ENCODE measurements at regions not wholly inside any gene's neighbourhood (a gene's known extent, or its start where the extent isn't known, plus 50 kb on each side); places are given as distances from the start of the nearest gene placed in this dataset.

DNA sequence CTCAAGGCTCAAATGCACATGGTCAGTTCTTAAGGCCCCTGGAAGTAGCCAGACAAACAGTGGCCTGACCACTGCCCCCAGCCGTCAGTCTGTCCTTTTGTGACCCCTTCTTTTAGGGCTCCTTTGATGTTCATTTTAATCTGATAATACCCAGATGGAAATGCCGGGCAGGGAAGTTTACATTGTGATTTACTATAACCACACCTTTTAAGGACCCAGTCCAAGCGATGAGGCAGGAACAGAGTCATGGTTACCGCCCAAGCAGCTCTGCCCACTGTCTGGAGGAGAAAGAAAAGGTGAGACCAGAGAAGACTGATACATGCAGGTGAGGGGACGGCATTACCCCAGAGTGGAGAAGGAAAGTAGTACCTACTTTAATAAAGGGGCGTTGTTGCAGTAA is 110.6 kb downstream of the PLEKHG1 start:
- TF ChIP-seq, protein P1, sequence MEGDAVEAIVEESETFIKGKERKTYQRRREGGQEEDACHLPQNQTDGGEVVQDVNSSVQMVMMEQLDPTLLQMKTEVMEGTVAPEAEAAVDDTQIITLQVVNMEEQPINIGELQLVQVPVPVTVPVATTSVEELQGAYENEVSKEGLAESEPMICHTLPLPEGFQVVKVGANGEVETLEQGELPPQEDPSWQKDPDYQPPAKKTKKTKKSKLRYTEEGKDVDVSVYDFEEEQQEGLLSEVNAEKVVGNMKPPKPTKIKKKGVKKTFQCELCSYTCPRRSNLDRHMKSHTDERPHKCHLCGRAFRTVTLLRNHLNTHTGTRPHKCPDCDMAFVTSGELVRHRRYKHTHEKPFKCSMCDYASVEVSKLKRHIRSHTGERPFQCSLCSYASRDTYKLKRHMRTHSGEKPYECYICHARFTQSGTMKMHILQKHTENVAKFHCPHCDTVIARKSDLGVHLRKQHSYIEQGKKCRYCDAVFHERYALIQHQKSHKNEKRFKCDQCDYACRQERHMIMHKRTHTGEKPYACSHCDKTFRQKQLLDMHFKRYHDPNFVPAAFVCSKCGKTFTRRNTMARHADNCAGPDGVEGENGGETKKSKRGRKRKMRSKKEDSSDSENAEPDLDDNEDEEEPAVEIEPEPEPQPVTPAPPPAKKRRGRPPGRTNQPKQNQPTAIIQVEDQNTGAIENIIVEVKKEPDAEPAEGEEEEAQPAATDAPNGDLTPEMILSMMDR (IDR thresholded peaks at IDR 0.05), result no peak
- TF ChIP-seq EP300 (IDR thresholded peaks at IDR 0.05; ENCODE audit: low read depth), result no peak
- TF ChIP-seq POLR2AphosphoS5 (IDR thresholded peaks at IDR 0.05), result no peak
